LHCN-M2 (cell line): ENCODE measurements at regions not wholly inside any gene's neighbourhood (a gene's known extent, or its start where the extent isn't known, plus 50 kb on each side); places are given as distances from the start of the nearest gene placed in this dataset.
A peak's percentile ranks its signal among the peaks of the same experiment; 100 is the strongest.
"Not testable (repeated sequence)": the region's sequence is repeated elsewhere in the genome, so short reads cannot be mapped to it uniquely, and the experiment has no call there.

Experiments used
- DNase-seq: peaks from one replicate; pipeline ENCODE4 v3.0.0-alpha.2; 2012; ENCODE audit warnings: low read depth

DNA sequence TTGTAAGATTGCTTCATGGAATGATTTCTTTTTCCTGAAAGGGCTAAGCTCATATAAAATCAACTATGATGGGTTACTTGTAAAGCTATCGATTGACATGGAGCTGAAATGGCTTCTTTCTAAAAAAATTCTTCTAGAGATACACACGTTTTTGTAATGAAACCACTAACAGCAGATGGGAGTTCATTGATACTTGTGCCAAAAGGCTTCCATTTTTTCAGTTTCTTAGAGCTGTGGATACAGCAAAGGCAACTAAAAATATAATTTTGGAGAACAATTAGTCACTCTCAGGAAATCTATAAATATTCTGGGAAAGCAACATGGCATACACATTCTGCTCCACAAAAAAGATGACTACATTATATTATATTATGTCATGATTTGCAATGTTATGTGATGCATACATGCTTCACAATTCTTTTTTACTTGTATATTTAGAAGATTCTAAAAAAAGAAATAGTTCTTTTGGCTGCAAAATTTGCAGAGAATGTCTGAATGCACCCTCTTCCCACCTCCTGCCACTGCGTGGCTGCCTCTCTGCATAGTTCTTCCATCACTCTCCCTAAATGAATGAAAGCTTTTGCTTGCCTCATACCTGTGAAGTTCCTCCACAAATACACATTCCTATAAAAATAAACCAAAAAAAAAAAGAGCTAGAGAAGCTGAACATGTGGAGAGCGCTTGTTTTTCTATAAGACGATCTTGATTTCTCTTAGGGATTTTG is 802.5 kb downstream of the EFNB2 start:
- DNase-seq, result no peak

DNA sequence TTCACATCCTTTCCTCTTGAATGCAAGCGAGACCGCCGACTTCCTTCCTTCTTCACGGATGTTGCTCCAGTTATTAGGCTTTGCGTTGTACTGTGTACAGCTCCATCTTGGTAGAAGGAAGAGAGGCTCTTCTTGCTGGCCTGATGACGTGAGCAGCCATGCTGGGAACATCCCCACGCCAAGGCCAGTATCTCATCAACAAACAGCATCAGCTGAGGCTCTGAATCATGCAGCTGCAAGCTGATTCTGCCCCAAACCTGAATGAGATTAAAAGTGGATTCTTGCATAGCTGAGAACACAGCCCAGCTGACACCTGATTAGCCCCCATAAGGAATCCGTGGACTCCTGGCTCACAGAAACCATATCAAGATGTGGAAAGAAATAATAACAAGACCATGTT is 809.6 kb downstream of the EFNB2 start:
- DNase-seq, result no peak

DNA sequence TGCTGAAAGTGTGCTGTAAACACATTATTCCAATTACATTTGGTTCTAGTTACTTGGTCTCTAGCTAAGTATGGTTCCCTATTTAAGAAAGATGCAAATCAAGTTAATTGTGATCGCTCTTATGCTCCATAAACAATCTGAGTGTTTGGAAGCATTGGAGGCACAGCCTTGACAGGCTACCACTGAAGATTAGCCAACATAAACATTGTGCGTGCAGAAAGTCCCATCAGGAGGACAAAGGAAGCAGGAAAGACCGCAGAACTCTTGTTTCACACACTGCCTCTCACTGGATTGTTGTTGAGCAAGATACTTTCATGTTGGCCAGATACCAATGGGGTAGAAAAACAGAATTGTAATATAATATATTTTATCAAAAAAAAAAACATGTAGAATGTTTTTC is 814.4 kb downstream of the EFNB2 start:
- peak; percentile 49 for DNase-seq

DNA sequence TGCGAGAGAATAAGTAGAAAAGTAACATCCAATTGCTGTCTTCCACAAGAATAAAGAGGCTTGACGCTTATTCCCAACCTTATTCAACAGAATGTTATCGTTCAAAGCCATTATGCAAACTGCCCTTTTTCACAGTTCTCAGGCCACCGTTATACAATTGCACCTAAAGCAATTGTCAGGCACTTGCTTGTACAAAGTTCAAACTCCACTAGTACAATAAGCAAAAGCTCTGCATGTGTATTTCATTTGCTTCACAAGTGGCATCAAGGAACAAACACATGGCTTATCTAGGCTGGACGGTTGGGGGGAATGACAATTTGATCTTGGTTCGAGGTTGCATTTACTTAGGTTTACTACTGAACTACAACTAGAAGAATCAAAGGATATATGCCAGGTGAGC is 815.6 kb downstream of the EFNB2 start:
- no peak for DNase-seq

DNA sequence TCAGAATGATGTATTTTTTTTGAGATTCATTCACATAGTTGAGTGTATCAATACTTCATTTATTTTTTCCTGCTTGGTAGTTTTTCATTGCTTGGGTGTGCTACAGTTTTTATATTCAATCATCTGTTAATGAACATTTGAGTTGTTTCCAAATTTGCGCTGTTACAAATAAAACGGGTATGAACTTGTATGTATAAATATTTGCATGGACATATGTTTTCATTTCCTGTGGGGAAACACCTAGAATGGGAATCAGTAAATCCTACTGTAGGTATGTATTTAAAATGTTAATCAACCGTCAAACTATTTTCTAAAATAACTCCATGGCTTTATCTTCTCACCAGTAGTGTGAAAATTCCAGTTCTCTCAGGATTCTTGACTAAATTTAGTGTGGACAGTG is 826.3 kb downstream of the EFNB2 start:
- DNase-seq, result no peak

DNA sequence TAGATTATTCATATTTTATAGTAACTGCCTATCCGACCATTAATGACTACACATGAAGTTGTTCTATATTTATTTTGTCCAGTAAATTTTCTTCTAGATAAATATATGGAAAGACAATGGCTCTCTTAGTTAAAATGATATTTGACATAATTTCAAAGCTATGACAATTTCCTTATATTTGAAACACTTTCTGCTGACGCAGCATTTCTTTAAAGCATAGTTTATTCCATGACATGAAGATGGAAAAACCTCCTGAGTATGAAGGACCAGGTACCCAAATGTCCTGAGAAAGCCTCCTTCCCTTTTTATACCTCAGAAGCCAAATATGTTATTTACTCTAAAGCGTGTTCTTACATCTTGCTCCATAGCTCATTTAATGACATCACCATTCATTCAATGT is 831.6 kb downstream of the EFNB2 start:
- no peak for DNase-seq

DNA sequence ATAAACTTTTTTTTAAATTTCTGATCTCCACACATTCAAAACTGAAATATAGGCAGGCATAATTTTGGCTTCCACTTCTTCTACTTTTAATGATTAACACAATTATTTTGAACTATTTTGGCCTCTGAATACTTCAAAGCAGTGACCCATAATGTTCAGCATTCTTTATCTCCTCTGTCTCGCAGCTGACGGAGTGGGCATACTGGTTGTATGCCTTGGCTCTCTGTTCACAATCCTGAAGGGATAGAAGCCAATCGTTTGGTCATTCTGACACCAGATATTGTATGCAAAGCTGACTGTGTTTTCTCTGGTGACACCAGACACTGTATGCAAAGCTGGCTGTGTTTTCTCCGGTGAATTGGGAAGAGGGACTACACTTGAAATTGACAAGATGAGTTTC is 833.0 kb downstream of the EFNB2 start:
- no peak for DNase-seq

DNA sequence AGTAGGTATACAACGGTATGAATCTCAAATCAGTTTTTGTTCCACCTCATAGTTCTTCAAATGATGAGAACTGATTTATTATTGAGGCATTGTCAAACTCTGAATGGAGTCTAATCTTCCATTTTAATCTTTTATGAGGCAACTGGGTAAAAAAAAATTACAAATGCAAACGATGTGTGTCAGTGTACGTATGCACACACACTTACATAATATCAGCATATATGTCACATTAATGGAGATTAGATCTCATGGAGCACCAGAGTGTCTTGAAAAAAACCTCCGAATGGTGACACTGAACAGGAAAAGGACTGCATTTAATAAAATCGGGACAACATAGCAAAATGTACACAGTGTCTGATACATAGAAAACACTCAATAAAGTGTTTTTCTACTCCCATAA is 842.7 kb downstream of the EFNB2 start:
- no peak for DNase-seq

DNA sequence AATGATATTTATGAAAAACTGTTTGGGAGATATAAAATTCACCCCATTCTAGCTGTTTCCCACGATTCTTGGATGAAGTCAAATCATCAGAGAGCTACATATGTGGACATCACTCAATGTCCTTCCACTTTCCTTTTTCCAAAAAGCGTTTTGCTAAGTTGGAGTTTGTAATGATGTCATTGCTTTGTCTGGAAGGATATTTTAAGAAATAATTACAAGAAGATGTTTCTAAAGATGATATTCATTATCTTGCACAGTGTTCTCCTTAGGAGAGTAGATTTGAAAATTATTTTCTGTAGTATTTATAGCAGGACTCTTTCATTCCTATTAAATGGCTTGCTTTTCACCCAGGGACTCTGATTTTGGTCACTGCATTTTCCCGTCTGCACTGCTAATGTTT is 851.2 kb downstream of the EFNB2 start:
- DNase-seq, result no peak

DNA sequence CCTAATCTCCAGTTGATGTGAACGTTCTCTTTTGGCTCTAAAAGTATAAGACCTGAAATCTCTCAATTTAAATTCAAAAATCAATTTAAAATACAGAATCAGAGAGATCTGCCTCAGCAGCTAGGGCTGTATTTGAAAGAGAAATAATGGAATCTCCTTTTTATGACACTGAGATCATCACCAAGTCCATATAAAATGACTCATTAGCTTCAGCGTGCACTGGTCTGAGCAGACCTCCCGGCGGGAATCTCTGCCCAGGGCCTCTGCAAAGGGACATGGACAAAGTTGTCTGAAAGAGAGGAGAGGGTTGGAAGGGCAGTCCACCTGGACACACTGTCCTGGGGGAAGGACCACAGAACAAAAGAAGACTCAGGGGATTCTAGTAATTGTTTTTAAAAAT is 855.6 kb downstream of the EFNB2 start:
- DNase-seq, result no peak

DNA sequence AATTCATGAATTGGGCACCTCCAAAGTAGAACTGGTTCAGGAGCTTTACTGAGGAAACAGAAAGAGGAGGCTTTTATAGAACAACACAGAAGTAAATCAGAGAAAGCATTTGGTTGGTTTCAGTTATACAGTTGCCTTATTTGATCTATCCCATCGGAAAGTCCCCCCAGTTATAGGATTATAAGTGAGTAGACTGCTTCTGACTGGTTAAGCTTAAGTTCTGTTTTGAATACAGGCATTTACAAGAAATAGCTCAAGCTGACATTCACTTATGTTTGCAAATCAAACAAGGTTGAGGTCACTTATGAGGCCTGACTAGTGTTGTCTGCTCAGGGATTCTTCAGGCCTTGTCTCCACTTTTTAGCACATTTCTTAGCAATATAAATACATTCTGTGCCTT is 857.4 kb downstream of the EFNB2 start:
- no peak for DNase-seq

DNA sequence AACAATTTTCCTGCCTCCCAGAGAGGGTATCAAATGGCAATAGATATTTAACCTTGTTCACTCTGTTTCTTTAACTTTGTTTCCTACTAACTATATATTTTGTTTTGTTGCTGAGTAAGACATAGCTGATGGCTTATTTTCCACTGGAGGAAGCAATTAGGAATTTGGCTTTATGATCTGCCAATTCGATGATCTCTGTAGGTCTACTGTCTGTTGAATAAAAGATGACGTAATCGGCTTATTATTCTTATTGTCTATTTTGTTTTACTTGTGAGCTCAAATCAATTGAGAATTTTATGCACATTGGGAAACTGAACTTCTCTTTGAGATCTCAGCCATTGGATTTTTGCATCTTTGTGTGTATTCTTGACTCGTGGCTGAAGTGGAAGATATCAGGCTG is 862.6 kb downstream of the EFNB2 start:
- no peak for DNase-seq

DNA sequence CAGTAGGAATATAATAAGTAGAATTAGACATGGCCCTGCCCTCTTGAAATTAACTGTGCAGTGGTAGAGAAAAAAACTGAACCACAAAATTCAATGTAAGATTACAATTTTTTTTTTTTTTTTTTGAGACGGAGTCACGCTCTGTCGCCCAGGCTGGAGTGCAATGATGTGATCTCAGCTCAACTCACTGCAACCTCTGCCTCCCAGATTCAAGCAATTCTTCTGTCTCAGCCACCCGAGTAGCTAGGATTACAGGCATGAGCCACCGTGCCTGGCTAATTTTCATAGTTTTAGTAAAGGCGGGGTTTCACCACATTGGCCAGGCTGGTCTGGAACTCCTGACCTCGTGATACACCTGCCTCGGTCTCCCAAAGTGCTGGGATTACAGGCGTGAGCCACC is 864.3 kb downstream of the EFNB2 start:
- DNase-seq, result not testable (repeated sequence)

DNA sequence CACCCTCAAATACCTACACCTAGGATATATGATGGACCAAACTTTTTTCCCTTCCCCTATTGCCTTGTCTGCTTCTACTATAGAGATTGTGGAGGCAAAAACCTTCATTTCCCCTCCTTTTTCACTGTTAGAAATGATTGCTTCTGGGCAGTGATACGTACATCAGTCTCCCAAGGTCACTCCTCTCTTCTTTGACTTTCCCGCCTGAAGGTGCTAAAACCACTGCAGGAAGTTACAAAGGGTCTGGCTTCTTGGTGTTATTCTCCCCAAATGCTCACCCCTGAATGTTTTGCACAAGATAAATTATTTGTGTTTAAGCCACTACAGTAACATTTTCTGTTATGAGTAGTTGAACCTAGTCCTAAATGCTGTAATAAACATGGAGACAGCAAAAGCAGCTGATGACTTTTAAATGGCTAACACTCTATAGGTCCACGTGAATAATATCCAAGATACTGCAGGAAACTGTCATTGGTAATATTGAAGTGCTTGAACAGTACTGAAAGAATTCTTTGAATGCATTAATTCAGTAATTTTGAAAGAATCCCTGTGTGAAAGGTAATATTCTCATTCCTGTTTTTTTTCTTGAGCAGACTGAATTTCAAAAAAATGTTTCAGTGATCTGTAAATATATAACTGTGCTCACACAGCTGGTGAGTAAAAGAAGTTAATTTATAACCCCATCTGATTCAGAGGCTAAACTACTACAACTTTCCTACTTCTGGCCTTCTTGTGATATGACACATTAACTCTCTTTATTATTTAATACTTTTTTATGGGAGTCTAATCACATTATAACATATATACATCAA is 865.1 kb downstream of the EFNB2 start:
- DNase-seq, result no peak

DNA sequence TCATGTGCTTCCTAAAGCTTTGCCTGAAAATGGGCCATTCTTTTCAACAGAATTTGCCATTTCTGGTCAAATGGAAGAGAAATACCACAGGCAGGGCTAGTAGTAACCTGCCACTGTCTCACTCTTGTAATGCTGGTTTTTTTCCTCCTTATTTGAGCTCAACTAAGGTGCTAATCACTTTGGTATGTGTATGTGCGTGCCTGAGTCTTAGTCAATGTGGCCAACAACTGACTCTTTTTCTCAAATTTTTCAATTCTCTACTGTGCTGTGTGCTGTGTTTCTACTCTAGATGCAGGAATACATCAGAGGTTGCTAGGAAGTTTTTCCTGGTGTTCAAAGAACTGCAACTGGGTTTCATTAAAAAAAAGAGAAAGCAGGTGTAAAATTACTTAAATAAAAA is 870.2 kb downstream of the EFNB2 start:
- peak; percentile 77 for DNase-seq

DNA sequence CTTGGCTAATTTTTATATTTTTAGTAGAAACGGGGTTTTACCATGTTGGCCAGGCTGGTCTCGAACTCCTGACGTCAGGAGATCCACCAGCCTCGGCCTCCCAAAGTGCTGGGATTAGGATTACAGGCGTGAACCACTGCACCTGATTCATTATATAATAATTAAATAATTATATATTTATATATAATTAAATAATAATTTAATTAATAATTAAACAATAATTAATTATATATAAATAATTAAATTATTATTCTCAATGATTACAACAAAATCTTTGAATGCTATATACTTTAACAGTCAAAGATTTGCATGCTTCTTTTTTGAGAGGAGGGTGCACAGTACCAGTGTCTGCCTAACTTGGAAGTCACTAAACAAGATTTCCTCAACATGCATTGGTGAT is 872.3 kb downstream of the EFNB2 start:
- DNase-seq, result no peak

DNA sequence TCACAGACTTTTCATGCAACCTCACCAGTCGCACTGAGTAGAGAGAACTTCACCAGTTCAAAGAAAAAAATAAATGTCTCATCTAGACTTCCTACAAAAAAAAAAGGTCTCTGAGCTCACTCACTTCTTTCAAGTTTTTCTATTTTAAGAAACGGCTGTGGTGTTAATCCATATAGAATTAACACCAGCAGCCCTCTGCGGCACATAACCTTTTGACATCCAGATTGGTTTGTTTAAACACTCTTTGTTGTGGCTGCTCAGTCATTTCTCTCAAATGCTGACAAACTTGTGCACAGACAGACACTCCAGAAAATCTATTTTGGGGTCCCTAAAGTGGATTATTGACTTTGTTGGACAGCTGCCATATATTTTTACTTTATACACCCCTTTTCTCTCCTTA is 874.9 kb downstream of the EFNB2 start:
- DNase-seq, result no peak

DNA sequence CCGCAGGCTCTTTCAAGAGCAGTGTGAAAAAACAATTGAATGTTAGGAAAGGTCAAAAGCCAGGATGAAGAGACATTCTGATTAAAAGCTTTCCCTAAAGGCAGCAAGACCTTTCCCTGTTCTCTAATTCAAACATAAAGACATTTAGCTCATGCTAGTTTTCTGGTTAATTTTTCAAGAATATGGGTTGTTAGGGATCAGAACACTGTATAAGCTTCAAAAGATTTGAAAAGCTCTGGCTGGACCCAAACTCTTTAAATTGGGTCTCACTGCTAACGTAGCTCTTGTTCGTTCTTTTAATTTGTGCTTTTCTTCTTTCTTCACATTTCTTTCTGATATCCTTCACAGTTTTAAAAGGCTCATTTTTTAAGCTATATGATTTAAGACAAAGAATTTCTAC is 877.0 kb downstream of the EFNB2 start:
- no peak for DNase-seq

DNA sequence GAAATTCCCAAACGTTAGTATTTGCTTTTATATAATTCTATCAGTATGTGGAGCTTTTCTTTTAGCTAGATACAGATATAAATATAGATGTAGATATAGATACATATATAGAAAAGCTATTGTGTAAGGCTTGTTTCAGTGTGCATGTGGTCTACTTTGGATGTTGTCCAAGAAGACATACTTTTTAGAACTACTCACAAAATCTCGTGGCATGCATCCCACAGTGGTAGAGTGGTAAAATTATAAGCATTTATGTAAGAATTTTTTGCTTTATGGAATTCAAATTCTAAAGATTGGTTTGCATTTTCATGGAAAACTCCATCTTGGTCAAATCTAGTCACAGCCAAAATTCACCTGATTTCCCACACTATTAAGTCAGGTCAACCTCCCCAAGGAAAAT is 880.4 kb downstream of the EFNB2 start:
- DNase-seq, result peak; percentile 64

DNA sequence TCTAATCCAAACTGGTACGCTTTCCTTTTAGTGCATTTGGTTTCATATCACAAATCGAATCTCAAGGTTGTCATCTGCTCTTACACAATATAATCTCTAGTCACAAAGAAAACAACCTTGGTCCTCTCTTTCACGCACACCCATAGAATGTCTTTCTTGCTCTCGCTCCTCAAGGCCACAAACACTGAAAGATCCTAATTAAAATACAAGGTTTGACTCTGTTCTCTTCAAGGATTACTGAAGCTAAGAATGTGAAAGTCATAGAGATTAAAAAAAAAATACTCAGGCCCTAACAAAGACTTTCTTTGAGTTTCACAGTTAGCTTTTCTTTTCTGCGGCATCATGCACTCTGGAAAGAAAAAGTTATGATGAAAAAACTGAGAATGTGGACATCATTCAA is 891.5 kb downstream of the EFNB2 start:
- no peak for DNase-seq

DNA sequence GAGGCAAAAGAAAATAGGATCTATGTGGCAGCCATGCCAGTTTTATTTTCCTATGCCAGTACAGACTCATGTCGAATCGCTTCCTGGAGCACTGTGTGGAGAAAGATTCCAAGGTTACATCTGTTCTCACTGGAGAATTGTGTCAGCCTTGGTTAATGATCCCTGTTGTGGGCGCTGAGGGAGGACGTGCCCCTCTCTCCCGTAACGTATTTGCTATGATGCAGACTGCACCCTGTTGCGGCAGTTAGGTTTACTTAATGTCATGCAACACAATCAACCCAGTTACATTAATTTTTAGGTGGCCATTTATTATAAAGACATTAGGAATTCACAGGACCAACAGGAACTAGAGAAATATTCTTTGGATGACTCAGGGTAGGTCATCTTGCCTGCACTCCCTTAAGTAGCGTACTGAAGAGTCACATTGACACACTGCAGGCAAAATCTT is 892.9 kb downstream of the EFNB2 start:
- DNase-seq, result peak; percentile 12

DNA sequence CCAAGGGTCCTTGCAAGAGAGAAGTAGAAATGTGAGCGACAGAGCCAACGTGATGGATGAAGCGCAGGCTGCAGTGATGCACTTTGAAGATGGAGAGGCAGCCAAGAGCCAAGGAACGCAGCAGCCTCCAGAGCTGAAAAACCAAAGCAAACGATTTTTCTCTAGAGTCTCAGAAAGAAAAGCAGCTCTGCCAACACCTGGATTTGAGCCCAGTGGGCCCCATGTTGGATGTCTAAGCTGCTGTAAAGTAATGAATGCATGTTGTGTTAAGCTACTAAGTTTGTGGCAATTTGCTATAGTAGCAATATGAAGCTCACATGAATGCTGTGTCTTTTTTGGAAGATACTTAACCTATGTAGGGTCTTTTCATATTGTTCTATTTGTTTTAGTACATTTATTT is 894.3 kb downstream of the EFNB2 start:
- DNase-seq, result no peak

DNA sequence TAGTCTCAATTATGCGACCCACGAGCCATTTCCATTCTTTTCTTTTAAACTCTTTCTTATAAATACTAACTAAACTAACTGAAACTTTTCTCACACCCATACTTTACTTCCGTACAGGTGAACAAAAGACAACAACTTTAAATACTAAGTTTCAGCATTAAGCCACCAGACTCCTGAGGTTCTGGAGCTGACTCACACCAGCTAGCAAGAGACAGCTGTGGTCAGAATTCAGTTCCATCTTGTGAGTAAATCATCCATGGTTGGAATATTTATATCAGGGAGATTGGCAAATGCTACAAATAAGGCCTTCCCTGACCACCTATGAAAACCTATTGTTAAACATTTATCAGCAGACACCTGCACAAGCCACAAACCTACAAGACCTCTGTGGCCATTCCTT is 897.0 kb downstream of the EFNB2 start:
- peak; percentile 44 for DNase-seq
